NCI-H2196 treated with DMSO at 0.1 percent for 48 hours (cell line): ENCODE measurements at regions not wholly inside any gene's neighbourhood (a gene's known extent, or its start where the extent isn't known, plus 50 kb on each side); places are given as distances from the start of the nearest gene placed in this dataset.

Experiments used
- DNase-seq: peaks from one replicate; lab custom pipeline; 2025; ENCODE audit not compliant: unreplicated experiment; lab: John Stamatoyannopoulos, UW

DNA sequence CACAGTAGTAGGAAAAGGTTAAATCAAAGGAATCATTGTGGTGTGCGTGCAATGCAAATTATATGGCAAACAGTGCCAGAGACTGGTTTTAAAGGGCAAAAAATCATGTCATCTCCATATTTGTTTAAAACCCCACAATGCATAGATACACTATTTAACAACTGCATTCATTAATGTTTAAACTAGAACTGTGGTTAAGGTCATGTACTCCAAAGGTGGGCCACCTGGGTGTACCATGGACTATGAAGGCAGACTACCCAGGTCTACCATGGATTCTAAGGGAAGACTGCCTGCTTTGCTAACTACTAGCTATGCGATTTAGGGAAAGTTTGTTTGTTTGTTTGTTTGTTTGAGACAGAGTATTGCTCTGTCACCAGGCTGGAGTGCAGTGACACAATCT, 356.3 kb downstream of the ZEB2 start:
- DNase-seq = no peak

- DNase-seq = no peak
Measured at GRCh38 chr2:144162652-144163051, 357.3 kb downstream of the ZEB2 start.

DNA sequence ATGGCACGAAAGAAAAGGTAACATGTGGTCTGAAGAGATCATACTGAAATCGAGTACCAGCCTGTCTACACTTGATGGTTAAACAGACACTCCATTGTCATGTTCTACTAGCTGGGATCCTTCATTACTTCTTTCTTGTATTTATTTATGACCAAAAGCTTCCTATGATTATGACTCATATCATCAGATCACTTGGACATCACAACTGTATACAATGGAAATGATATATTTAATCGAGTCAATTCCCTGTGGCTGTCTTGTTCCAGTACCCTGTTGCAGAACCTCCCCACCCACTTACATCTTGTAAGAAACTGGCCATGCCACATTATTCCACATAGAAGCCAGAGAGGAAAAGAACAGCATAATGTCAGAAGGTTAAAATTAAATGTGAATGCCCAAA, 358.9 kb downstream of the ZEB2 start:
- no peak for DNase-seq

DNA sequence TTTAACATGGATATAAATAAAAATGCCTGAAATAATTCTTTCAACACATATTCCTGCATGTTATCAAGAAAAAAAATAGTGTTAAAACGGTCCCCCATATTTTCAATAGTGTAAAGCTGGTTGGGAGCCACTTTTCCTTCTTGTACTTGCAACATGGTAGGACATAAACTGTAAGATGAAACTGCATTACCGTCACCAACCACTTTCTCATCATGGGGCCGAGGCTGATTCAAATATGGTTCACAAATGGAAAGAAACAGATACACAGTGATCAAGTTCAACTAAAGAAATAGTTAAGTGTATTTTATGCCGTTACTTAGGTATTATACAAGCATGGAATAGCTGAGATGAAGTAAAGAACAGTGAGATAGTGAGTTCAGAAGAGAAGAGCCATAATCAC, 360.7 kb downstream of the ZEB2 start:
- DNase-seq = no peak

DNA sequence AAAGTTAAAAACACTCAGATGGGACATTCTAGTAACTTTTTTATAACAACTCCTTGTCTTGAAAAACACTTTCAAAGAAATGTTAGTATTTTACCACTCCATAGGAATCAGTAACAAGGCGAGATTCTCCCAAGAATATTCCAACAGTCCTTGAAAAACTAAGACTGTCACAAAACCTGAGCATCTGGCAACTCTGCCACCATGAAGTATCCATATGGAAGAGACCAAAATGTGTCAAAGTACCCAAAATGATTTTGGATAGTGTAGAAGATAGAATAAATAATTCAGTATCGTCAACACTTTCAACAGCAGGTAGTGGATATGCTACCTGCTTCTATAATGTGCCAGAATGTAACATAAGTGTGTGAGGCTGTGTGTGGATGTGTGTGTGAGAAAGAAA, 361.8 kb downstream of the ZEB2 start:
- DNase-seq = no peak

DNA sequence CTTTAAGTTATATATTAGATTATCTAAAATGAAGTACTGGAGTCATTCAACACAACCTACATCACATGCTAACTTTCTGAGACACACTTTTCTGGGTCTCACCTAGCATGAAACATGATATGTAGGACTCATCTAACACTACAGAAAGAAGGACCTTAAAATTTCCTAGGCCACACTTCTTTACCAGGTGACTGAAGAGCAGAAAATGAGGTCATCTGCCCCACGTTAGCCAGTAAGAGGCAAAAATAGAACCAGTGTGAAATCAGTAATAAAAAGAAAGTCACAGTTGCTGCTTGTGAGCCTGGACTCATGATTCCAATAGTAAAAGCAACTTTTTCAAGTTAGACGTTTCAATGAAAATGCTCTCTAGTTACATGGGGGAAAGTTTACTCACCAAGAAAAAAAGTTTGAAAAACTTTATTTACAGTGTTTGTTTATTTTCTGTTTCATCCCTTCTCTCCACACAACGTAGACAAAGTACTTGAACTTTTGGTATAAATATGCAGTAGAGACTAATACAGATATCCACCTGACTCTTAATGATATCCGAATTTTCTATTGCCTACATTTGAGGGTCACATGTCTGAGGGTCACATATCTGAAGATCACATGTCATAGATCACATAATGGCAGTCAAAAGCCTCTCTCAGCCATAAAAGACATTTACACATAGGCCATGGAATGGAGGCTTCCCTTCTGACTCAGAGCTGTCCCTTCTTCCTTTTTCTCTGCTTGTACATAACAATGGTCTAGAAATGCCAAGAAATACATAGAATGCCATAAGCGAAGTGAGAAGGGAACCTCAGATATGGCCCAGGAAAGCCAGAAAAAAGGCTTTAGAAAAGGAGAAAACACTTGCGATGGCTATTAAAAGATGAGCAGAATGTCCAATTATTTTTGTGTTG, 362.9 kb downstream of the ZEB2 start:
- DNase-seq = no peak

DNA sequence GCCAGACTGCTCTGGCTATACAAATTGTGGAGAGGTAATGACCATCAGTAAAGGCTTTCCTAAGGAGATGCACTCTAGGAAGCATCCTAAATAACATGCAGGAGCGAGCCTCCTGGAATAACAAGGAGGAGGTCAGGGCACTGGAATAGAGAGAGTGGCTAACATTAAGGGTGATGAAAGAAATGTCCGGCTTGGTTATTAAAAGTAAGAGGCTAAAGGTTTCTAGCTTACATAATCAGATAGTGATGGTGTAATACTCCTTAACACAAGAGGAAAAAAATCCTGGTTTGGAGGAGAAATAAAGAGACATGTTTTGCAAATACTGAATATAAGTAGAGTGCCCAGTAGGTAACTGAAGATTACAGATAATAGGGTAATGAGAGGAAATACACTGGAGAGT, 365.7 kb downstream of the ZEB2 start:
- DNase-seq = no peak

DNA sequence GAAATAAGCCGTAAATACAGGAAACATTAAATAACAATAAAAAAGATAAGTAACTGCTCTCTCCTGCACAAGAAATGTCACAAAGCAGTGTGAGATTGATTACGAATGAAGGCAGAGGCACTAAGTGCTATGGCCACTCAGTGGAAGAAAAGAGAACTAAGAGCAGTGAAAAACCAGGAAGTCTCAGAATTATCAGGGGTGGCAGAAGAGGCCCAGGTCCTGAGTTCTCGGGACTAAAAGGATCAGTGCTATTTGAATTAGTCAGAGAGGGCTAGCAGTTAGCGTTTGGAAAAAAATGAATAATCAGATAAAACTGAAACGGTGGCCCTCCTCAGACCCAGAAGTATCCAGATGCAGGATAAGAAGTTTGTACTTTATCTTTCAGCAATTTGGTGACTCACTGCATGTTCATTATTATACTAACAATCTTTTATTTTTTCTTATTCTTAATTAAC, 367.1 kb downstream of the ZEB2 start:
- no peak for DNase-seq

DNA sequence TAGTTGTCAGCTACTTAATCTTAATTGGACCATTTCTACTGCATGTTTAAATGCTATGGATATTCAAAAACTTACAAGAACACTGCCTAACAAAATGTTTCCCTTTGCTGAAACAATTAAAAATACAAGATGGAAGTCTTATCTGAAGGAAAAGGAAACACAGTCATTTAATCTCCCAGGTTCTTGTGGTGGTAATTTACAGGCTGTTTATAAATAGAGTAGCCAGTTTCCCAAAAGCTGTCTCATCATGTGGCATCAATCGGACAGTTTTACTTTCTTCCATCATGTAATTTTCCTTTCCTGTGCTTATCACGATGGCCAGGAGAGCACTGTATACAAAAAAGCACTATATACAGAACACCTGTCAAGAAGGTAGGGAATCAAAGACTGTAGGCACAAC, 368.1 kb downstream of the ZEB2 start:
- DNase-seq = no peak

- no peak for DNase-seq
Measured at GRCh38 chr2:144151405-144151804, 368.5 kb downstream of the ZEB2 start.

DNA sequence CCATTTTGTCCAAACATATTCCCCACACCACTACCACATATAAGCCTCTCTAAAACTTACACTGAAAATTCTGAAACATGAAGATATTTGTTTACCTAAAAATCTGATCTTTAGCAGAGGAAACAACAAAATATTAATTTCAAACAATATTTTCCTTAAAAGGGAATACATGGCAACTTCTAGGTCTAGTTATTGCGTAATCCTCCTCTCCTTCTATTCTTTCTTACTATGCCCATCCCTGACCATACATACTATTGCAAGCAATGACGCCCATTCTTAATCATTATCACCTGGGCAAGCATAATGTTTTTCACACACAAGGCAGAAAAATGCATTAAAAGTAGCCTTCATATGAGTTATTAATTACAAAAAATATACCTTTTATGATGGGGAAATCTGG, 372.6 kb downstream of the ZEB2 start:
- DNase-seq = no peak

DNA sequence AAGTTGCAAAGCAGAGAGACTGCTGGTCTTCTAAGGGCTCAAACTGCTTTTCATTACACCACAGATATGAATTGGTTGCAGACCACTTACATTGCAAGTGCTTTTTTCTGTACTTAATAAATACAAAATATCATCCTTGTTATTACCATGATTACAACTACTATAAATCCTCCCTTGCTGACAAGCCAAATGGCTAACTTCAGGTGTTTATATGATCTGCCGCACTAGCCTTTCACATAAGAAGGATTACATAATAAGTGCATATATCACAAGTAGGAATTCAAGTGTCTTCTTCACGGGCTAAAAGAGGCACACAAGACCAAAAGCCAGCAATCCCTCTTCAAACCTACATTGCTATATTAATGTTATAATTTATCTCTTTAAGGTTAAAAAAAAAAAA, 373.0 kb downstream of the ZEB2 start:
- DNase-seq = no peak

GRCh38 chr2:144146076-144146475, 373.8 kb downstream of the ZEB2 start:
- DNase-seq = no peak

DNA sequence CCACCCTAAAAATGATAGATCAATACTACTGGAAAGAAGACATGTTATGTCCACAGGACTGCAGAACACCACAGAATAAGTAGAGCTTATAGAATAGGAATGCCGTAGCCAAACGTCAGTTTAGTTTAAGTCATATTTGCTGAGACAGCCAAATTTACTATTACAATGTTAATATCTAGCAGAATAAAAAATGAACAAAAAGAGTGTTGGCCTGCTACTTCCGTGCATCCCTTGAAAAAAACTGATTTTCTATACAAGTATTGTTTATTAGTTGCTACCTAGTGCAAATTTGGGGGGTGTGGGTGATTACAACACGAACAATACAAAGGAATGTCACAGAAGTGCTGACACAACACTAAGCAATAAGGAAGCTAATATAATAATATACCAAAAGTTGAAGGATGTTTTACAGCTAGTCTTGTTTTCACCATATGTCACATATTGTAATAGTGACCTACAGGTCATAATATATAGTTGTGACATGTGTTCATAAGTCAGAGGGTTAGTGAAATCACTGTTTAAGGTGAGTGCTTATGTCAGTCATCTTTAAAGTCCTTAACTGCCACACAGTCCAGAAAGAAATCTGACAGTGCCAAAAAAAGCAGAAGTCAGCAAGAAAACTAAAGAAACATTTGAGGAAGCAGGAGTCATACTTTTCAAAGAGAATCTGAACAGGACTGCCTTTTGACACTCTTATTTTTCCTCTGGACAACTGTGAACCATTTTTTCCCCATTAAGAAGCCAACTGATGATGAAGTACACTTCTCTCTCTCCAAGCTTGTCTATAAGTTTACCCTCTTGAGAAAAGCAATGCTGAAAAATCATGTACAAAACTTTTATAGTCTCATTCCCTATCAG, 376.4 kb downstream of the ZEB2 start:
- no peak for DNase-seq

DNA sequence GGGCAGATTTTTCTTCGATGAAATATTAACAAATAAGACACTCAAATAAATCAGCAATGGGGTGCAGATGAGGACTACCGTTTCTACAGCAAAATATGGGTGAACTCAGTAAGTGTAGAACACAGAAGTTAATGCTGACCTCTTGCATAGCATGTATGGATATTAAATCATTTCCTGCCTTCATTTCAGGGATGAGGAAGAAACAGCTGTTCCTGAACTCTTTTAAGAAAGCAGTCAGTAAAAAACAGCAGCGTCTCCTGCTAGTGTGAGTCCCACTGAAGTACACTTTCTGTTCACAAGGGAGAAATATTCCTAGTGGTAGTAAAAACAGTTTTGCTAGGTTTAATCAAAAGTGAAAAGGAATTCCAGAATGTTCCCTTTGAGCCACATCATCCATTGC, 379.0 kb downstream of the ZEB2 start:
- DNase-seq = no peak

DNA sequence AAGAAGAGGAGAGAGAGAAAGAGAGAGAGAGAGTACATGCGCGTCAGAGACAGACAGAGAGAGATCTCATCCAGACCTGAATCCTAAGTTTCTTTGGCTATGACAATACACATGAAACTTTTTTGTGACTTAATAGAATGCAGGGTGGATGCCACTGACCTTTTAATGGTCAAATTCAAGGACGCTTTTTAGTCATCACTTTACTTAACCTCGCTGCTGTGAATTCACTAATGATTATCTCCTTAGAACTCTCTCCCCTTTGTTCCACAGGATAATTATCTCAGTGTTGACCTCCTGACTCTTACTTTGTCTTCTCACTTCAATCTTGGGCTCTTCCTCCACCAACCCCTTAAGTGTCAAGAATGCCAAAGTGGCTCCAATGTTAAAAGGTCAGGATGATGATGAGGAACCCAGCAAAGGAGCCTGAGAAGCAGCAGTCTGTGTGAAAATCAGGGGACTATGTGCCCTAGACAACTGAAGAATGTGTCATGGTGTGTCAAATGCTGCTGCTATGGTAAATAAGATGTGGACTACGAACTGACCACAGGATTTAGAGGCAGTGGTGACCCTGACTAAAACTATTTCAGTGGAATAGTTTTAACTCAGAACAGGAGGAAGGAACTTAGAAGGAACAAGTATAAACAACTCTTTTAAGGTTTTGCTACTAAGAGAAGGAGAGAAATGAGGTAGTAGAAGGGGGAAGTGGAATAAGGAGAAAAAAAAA, 382.1 kb downstream of the ZEB2 start:
- DNase-seq = no peak

DNA sequence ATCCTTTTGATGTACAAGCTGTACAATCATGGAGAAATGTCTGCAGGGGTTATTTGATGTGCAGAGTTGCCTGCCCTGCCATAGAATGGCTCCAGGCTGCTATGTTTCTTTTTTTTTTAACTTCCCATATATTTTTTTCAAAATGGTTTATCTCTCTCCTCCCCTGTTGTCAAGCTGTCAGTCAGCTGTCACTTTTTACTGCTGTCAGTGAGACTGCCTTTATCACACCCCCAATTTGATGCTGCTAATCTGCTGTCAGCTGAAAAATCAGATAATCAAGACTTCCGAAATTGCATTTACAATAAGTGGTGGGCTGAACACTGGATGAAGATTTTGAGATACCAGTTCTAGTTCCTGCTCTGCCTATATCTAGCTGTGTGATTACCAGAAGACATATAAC, 382.6 kb downstream of the ZEB2 start:
- no peak for DNase-seq

DNA sequence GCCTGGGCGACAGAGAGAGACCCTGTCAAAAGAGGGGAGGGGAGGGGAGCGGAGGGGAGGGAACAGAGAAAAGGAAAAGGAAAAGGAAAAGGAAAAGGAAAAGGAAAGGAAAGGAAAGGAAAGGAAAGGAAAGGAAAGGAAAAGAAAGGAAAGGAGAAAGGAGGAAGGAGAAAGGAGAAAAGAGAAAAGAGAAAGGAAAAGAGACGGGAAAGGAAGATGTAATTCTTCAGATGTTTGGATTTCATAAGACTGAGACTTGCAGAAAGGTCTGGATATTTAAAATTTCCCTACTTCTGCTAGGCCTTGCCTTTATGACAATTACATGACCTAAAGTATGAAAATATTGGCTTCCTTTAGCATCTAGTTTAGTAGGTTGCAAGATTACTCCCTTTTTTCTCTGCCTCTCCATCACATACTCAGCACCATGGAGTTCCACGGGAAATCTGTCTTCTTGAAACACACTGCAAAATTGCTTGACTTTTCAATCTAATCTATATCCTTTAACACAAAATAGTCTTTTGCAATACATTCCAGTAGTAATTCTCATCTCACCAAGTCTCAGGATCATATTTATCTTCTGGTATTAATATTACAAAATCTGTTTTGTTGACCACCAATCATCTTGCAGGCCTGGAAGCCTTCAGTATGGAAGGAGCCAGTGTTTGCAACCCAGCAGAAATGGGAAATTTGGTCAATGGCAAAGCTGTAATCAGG, 383.5 kb downstream of the ZEB2 start:
- DNase-seq = no peak

DNA sequence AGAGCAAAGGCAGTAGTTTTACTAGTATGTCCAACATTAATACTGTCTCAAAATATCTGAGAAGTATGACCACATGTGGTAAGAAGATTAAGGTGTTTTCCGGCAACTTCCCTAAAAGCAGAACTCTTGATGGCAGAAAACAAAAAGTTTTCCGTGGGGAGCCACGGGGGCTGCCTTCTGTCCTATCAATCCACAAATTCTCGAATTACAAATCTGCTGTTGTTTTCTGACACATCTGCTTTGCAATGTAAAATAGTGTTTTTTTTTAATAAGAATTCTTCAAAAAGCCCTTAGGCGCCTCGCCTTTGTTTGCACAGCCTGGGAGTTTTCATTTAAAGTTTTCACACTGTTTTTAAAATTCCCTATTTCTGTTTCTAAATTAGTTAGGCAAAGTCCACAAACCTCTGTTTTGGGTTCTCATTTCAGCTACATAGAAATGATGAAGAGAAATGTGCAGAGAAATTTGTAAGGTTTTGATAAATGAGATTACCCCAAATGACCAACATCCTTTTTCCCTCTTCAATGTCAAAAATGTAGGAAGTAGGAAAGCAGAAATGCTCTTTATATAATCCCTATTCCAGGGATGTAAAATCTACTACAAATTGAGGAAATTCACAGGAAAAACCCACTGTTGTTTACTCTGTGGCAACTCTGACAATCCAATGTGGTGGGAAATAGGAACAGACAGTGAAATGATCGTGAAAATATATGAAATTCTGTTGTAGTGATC, 385.8 kb downstream of the ZEB2 start:
- DNase-seq = no peak

GRCh38 chr2:144132357-144132756, 387.6 kb downstream of the ZEB2 start:
- no peak for DNase-seq
